Activated CD4-positive, CD25-positive, alpha-beta regulatory T cell treated with anti-CD3 and anti-CD28 coated beads, Interleukin-2, amount 50 U/mL, for 72 hours (primary cell): ENCODE measurements at regions not wholly inside any gene's neighbourhood (a gene's known extent, or its start where the extent isn't known, plus 50 kb on each side); places are given as distances from the start of the nearest gene placed in this dataset.
"Not testable (repeated sequence)": the region's sequence is repeated elsewhere in the genome, so short reads cannot be mapped to it uniquely, and the experiment has no call there.

ENCODE experiments used
- DNase-seq: peaks from one replicate; pipeline ENCODE4 v3.0.0; 2021

- no peak for DNase-seq
Observed at GRCh38 chr2:13923823-13924222, 708.7 kb upstream of the LRATD1 start.

- no peak for DNase-seq
Observed at GRCh38 chr2:13942111-13942510, 690.4 kb upstream of the LRATD1 start.

- DNase-seq, result no peak
Observed at GRCh38 chr2:13950761-13951160, 681.8 kb upstream of the LRATD1 start.

- no peak for DNase-seq
Observed at GRCh38 chr2:13968811-13969210, 663.7 kb upstream of the LRATD1 start.

GRCh38 chr2:13986119-13986720, 646.3 kb upstream of the LRATD1 start:
- DNase-seq, result no peak

- no peak for DNase-seq
Observed at GRCh38 chr2:13996527-13996926, 636.0 kb upstream of the LRATD1 start.

- DNase-seq, result no peak
Observed at GRCh38 chr2:14011190-14011589, 621.3 kb upstream of the LRATD1 start.

- DNase-seq, result no peak
Observed at GRCh38 chr2:14015113-14015630, 617.3 kb upstream of the LRATD1 start.

- DNase-seq, result no peak
Observed at GRCh38 chr2:14016289-14016955, 616.1 kb upstream of the LRATD1 start.

GRCh38 chr2:14018620-14019019, 613.9 kb upstream of the LRATD1 start:
- DNase-seq, result no peak

- no peak for DNase-seq
Observed at GRCh38 chr2:14023558-14023957, 609.0 kb upstream of the LRATD1 start.

GRCh38 chr2:14039134-14039533, 593.4 kb upstream of the LRATD1 start:
- no peak for DNase-seq

GRCh38 chr2:14047491-14047890, 585.0 kb upstream of the LRATD1 start:
- DNase-seq, result no peak

GRCh38 chr2:14051401-14051800, 581.1 kb upstream of the LRATD1 start:
- DNase-seq, result no peak

GRCh38 chr2:14053105-14053504, 579.4 kb upstream of the LRATD1 start:
- no peak for DNase-seq

GRCh38 chr2:14064346-14064745, 568.2 kb upstream of the LRATD1 start:
- no peak for DNase-seq

GRCh38 chr2:14072338-14072737, 560.2 kb upstream of the LRATD1 start:
- no peak for DNase-seq

GRCh38 chr2:14074691-14075090, 557.8 kb upstream of the LRATD1 start:
- DNase-seq, result no peak

GRCh38 chr2:14079576-14079975, 552.9 kb upstream of the LRATD1 start:
- no peak for DNase-seq

- DNase-seq, result no peak
Observed at GRCh38 chr2:14081521-14081920, 551.0 kb upstream of the LRATD1 start.

- no peak for DNase-seq
Observed at GRCh38 chr2:14082640-14083039, 549.9 kb upstream of the LRATD1 start.

- DNase-seq, result no peak
Observed at GRCh38 chr2:14094592-14094991, 537.9 kb upstream of the LRATD1 start.

- not testable (repeated sequence) for DNase-seq
Observed at GRCh38 chr2:14099101-14099500, 533.4 kb upstream of the LRATD1 start.

GRCh38 chr2:14114275-14114674, 518.2 kb upstream of the LRATD1 start:
- no peak for DNase-seq

- no peak for DNase-seq
Observed at GRCh38 chr2:14120376-14120775, 512.1 kb upstream of the LRATD1 start.
